ENCODE measurements at regions not wholly inside any gene's neighbourhood (a gene's known extent, or its start where the extent isn't known, plus 50 kb on each side); places are given as distances from the start of the nearest gene placed in this dataset.

GRCh38 chr20:17158701-17159100, 68.1 kb upstream of the PCSK2 start:
- TF ChIP-seq, protein P1, sequence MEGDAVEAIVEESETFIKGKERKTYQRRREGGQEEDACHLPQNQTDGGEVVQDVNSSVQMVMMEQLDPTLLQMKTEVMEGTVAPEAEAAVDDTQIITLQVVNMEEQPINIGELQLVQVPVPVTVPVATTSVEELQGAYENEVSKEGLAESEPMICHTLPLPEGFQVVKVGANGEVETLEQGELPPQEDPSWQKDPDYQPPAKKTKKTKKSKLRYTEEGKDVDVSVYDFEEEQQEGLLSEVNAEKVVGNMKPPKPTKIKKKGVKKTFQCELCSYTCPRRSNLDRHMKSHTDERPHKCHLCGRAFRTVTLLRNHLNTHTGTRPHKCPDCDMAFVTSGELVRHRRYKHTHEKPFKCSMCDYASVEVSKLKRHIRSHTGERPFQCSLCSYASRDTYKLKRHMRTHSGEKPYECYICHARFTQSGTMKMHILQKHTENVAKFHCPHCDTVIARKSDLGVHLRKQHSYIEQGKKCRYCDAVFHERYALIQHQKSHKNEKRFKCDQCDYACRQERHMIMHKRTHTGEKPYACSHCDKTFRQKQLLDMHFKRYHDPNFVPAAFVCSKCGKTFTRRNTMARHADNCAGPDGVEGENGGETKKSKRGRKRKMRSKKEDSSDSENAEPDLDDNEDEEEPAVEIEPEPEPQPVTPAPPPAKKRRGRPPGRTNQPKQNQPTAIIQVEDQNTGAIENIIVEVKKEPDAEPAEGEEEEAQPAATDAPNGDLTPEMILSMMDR (IDR thresholded peaks at IDR 0.05), result no peak
- TF ChIP-seq EP300 (IDR thresholded peaks at IDR 0.05), result no peak
- TF ChIP-seq POLR2A (IDR thresholded peaks at IDR 0.05), result no peak

Measured in stomach (tissue), 4 donors.